CD4-positive, CD25-positive, alpha-beta regulatory T cell (primary cell): ENCODE measurements at regions not wholly inside any gene's neighbourhood (a gene's known extent, or its start where the extent isn't known, plus 50 kb on each side); places are given as distances from the start of the nearest gene placed in this dataset.

ENCODE experiments used
- ATAC-seq, 2 donors: fragments of 150-1000 bp; cut with Tn5 transposase; one replicate each; pipeline ENCODE4 v1.10.0; 2021; ENCODE audit warnings: low read depth in 2 of 2, moderate number of reproducible peaks in 2 of 2, moderate library complexity in 1 of 2
- DNase-seq, 3 donors: peaks; one replicate each; pipeline versions ENCODE4 v3.0.0 to v3.0.0-alpha.2; 2012 to 2022; ENCODE audit warnings: mixed read lengths in 1 of 3
- H3K27ac ChIP-seq: one replicate; pipeline ENCODE4 v1.7.0; 2013; ENCODE audit warnings: mild to moderate bottlenecking, low read length; ENCODE audit not compliant: insufficient read depth, poor library complexity, severe bottlenecking
- H3K27me3 ChIP-seq: one replicate; pipeline ENCODE4 v1.7.0; 2013; ENCODE audit warnings: low read length; ENCODE audit not compliant: control insufficient read depth, insufficient read depth
- H3K36me3 ChIP-seq: one replicate; pipeline ENCODE4 v1.7.0; 2013; ENCODE audit warnings: mild to moderate bottlenecking, low read length, moderate library complexity; ENCODE audit not compliant: control insufficient read depth, insufficient read depth
- H3K4me1 ChIP-seq: 2 replicates; pipeline ENCODE4 v1.7.0; 2013; ENCODE audit warnings: mild to moderate bottlenecking, low read length; ENCODE audit not compliant: insufficient read depth, control insufficient read depth, poor library complexity, severe bottlenecking
- H3K4me3 ChIP-seq: one replicate; pipeline ENCODE4 v1.7.0; 2013; ENCODE audit warnings: low read depth, mild to moderate bottlenecking, low read length, moderate library complexity
- H3K9me3 ChIP-seq, 2 experiments: 1 replicate in 1 of 2; 2 replicates in 1 of 2; pipeline ENCODE4 v1.7.0; 2013; ENCODE audit warnings: low read length in 2 of 2, mild to moderate bottlenecking in 1 of 2, moderate library complexity in 1 of 2; ENCODE audit not compliant: control insufficient read depth in 2 of 2
- H3K27ac Mint-ChIP-seq, 3 donors: one replicate each; pipeline ENCODE4 v1.8.0; 2020 to 2022; ENCODE audit warnings: mild to moderate bottlenecking in 3 of 3, mixed read lengths in 3 of 3, moderate library complexity in 2 of 3
- H3K27me3 Mint-ChIP-seq: one replicate; pipeline ENCODE4 v1.8.0; 2022; ENCODE audit warnings: mild to moderate bottlenecking, mixed read lengths
- H3K36me3 Mint-ChIP-seq: one replicate; pipeline ENCODE4 v1.8.0; 2020; ENCODE audit warnings: mixed read lengths
- H3K4me1 Mint-ChIP-seq, 4 donors: one replicate each; pipeline ENCODE4 v1.8.0; 2020 to 2022; ENCODE audit warnings: mixed read lengths in 4 of 4, mild to moderate bottlenecking in 1 of 4
- H3K4me3 Mint-ChIP-seq, 4 donors: one replicate each; pipeline ENCODE4 v1.8.0; 2020 to 2022; ENCODE audit warnings: mild to moderate bottlenecking in 4 of 4, mixed read lengths in 4 of 4, moderate library complexity in 3 of 4
- H3K9me3 Mint-ChIP-seq, 7 donors: one replicate each; pipeline ENCODE4 v1.8.0; 2020 to 2022; ENCODE audit warnings: mixed read lengths in 7 of 7, mild to moderate bottlenecking in 3 of 7, moderate library complexity in 2 of 7

GRCh38 chr1:25094229-25094628 lies 138.1 kb downstream of the SYF2 start:
- no peak overlapping the region for H3K4me3 ChIP-seq
- ATAC-seq (no peak), DNase-seq (no peak)
- Mint-ChIP-seq H3K36me3 (no peaks in the 10 kb centered on the region), H3K4me1 (peaks cover 3 to 28% (median 15%) of the 10 kb centered on the region in 4 donors), H3K9me3 (peaks cover 0 to 1% (median 0%) of the 10 kb centered on the region in 7 donors), H3K27me3 (no peaks in the 10 kb centered on the region), H3K27ac (no peak overlapping the region), H3K4me3 (no peak overlapping the region)
- H3K9me3 ChIP-seq = no peaks in the 10 kb centered on the region
- no peaks in the 10 kb centered on the region for H3K36me3 ChIP-seq
- peaks cover 9% of the 10 kb centered on the region for H3K4me1 ChIP-seq
- H3K27ac ChIP-seq = no peak overlapping the region
- no peaks in the 10 kb centered on the region for H3K27me3 ChIP-seq

DNA sequence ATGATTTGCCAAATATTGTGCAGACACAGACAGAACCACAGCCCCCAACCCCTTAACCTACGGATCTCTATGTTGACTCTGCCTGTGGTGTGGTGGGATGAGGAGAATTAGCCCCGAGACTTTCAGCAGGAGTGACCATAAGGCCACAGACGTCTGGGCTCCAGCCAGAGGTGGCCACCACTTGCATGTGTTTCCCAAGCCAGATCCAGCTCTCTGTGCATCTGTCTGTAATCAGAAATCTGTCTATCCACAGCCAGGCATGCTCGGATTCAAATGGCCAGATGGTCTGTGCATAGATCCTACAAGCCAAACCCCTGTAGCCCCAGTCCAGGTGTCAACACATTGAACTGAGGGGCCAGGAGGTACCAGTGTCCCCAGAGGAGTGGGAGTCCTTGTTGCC lies 140.6 kb downstream of the SYF2 start:
- H3K4me1 ChIP-seq = peaks cover 9% of the 10 kb centered on the region
- no peak overlapping the region for H3K4me3 ChIP-seq
- peaks cover 0 to 1% (median 0%) of the 10 kb centered on the region in 7 donors for H3K9me3 Mint-ChIP-seq
- no peaks in the 10 kb centered on the region for H3K9me3 ChIP-seq
- no peak overlapping the region for H3K27ac ChIP-seq
- DNase-seq = no peak
- H3K4me3 Mint-ChIP-seq = no peak overlapping the region
- ATAC-seq = no peak
- H3K27ac Mint-ChIP-seq = no peak overlapping the region
- no peaks in the 10 kb centered on the region for H3K27me3 ChIP-seq
- H3K4me1 Mint-ChIP-seq = peaks cover 0 to 22% (median 12%) of the 10 kb centered on the region in 4 donors
- peaks cover under 1% of the 10 kb centered on the region for H3K27me3 Mint-ChIP-seq
- no peaks in the 10 kb centered on the region for H3K36me3 ChIP-seq
- no peaks in the 10 kb centered on the region for H3K36me3 Mint-ChIP-seq

DNA sequence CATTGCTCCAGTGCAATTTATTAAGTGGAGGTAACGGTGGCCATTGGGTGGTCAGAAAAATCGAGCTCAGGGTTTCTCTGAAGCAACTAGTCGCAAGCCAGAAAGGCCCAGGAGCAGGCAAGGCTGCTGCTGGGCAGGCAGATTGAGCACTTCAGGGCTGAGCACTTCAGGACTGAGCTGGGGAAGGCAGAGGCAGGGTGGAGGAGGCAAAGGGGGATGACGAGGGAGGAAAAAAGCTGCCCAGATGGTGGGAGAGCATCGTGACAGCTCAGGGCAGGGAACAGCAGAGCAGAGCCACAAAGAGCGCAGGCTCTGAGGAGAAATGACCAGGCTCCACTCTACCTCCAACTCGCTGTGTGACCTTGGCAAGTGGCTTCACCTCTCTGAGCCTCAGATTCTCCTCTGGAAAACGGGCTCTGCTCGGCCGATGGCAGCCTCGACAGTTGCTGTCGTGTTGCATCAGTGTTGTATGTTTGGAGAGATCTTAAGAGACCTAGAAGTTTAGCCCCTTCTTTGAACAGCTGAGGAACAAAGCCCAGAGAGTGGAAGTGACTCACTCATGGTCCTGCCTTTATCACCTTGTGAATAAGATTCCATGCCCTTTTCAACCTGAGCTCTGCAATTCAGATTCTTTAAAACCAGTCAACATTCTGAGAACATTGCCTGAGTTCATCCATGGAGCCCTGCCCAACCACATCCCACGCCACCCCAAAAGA lies 141.4 kb downstream of the SYF2 start:
- Histone ChIP-seq H3K4me3 (no peak overlapping the region), H3K4me1 (peaks cover 6% of the 10 kb centered on the region), H3K27me3 (no peaks in the 10 kb centered on the region), H3K9me3 (no peaks in the 10 kb centered on the region), H3K27ac (no peak overlapping the region), H3K36me3 (no peaks in the 10 kb centered on the region)
- H3K4me3 Mint-ChIP-seq = no peak overlapping the region
- no peaks in the 10 kb centered on the region for H3K36me3 Mint-ChIP-seq
- H3K9me3 Mint-ChIP-seq = peaks cover 0 to 1% (median 0%) of the 10 kb centered on the region in 7 donors
- H3K27ac Mint-ChIP-seq = no peak overlapping the region
- ATAC-seq (no peak), DNase-seq (no peak)
- peaks cover 0 to 14% (median 9%) of the 10 kb centered on the region in 4 donors for H3K4me1 Mint-ChIP-seq
- H3K27me3 Mint-ChIP-seq = peaks cover 5% of the 10 kb centered on the region

DNA sequence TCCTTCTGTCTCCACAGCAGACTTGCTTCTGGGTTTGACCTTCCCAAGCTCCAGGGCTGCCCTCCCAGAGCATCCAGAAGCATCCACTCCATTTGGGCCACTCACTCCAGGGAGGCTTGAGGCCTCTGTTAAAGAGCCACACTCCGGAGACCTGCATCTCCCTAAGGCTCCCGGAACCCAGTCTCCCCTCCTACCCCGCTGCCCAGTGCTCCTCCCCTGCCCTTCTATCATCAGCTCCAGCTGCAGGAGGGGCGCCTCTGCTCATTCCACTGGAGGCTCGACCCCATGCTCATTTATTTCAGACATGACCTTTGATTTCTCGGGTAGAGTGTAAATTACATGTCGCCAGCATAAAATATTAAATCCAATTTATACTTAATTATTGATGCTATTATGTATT lies 142.5 kb downstream of the SYF2 start:
- no peaks in the 10 kb centered on the region for H3K4me1 ChIP-seq
- H3K27me3 ChIP-seq = no peaks in the 10 kb centered on the region
- no peaks in the 10 kb centered on the region for H3K36me3 Mint-ChIP-seq
- ATAC-seq = no peak
- H3K4me3 ChIP-seq = no peak overlapping the region
- DNase-seq = no peak
- H3K36me3 ChIP-seq = no peaks in the 10 kb centered on the region
- no peak overlapping the region for H3K27ac ChIP-seq
- peaks cover 0 to under 1% (median 0%) of the 10 kb centered on the region in 7 donors for H3K9me3 Mint-ChIP-seq
- H3K4me1 Mint-ChIP-seq = peaks cover 0 to 3% (median under 1%) of the 10 kb centered on the region in 4 donors
- H3K27ac Mint-ChIP-seq = no peak overlapping the region
- no peaks in the 10 kb centered on the region for H3K9me3 ChIP-seq
- peaks cover 5% of the 10 kb centered on the region for H3K27me3 Mint-ChIP-seq
- H3K4me3 Mint-ChIP-seq = no peak overlapping the region

- no peaks in the 10 kb centered on the region for H3K9me3 ChIP-seq
- Mint-ChIP-seq H3K4me1 (no peaks in the 10 kb centered on the region), H3K27ac (no peak overlapping the region), H3K36me3 (no peaks in the 10 kb centered on the region), H3K27me3 (peaks cover 5% of the 10 kb centered on the region), H3K9me3 (no peaks in the 10 kb centered on the region), H3K4me3 (no peak overlapping the region)
- ATAC-seq (no peak), DNase-seq (no peak)
- no peaks in the 10 kb centered on the region for H3K4me1 ChIP-seq
- no peak overlapping the region for H3K4me3 ChIP-seq
- no peak overlapping the region for H3K27ac ChIP-seq
- H3K27me3 ChIP-seq = no peaks in the 10 kb centered on the region
- no peaks in the 10 kb centered on the region for H3K36me3 ChIP-seq
These were observed 143.4 kb downstream of the SYF2 start for GRCh38 chr1:25088946-25089345.

GRCh38 chr1:25088180-25088701 lies 144.1 kb downstream of the SYF2 start:
- no peaks in the 10 kb centered on the region for H3K9me3 Mint-ChIP-seq
- Histone ChIP-seq H3K4me3 (no peak overlapping the region), H3K9me3 (no peaks in the 10 kb centered on the region), H3K4me1 (no peaks in the 10 kb centered on the region), H3K27me3 (no peaks in the 10 kb centered on the region), H3K36me3 (no peaks in the 10 kb centered on the region), H3K27ac (no peak overlapping the region)
- ATAC-seq = no peak
- no peak for DNase-seq
- no peaks in the 10 kb centered on the region for H3K4me1 Mint-ChIP-seq
- no peak overlapping the region for H3K27ac Mint-ChIP-seq
- peaks cover 5% of the 10 kb centered on the region for H3K27me3 Mint-ChIP-seq
- no peaks in the 10 kb centered on the region for H3K36me3 Mint-ChIP-seq
- no peak overlapping the region for H3K4me3 Mint-ChIP-seq

DNA sequence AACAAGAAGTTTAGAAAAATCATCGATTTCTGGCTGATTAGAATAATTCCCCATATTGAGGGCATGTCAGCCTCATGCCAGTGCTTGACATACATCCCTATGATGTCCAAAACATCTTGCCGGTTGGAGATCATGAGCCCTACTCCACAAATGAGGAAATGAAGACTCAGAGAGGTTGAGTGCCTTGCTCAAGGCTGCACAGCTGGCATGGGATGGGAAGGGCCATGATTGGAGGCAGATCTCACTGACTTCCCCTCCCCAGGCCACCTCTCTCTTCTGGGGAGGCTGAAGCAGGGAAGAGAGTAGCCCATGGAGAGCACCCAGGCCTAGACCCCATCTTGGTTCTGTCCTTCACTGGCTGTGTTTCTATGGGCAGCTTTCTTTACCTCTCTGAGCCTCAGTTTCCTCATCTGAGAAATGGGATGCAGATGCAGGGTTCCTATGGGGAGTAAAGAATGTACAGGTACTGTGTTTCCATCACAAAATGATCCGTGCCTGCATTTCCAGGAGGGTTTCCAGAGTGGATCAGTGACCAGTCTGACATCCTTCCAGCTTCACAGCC lies 145.7 kb downstream of the SYF2 start:
- Mint-ChIP-seq H3K27me3 (peaks cover 5% of the 10 kb centered on the region), H3K9me3 (no peaks in the 10 kb centered on the region), H3K36me3 (no peaks in the 10 kb centered on the region), H3K4me3 (no peak overlapping the region), H3K27ac (no peak overlapping the region), H3K4me1 (no peaks in the 10 kb centered on the region)
- ATAC-seq (no peak), DNase-seq (no peak)
- H3K36me3 ChIP-seq = no peaks in the 10 kb centered on the region
- H3K9me3 ChIP-seq = no peaks in the 10 kb centered on the region
- no peak overlapping the region for H3K4me3 ChIP-seq
- H3K27ac ChIP-seq = no peak overlapping the region
- H3K4me1 ChIP-seq = no peaks in the 10 kb centered on the region
- no peaks in the 10 kb centered on the region for H3K27me3 ChIP-seq

- no peaks in the 10 kb centered on the region for H3K4me1 Mint-ChIP-seq
- H3K27me3 Mint-ChIP-seq = peaks cover 9% of the 10 kb centered on the region
- H3K27ac ChIP-seq = no peak overlapping the region
- no peak overlapping the region for H3K4me3 Mint-ChIP-seq
- ATAC-seq (no peak), DNase-seq (no peak)
- H3K27ac Mint-ChIP-seq = no peak overlapping the region
- H3K4me1 ChIP-seq = no peaks in the 10 kb centered on the region
- no peaks in the 10 kb centered on the region for H3K36me3 ChIP-seq
- peaks cover 0 to 3% (median 0%) of the 10 kb centered on the region in 7 donors for H3K9me3 Mint-ChIP-seq
- H3K36me3 Mint-ChIP-seq = no peaks in the 10 kb centered on the region
- H3K27me3 ChIP-seq = no peaks in the 10 kb centered on the region
- H3K4me3 ChIP-seq = no peak overlapping the region
- no peaks in the 10 kb centered on the region for H3K9me3 ChIP-seq
These were observed 147.9 kb downstream of the SYF2 start for GRCh38 chr1:25084407-25084806.
